Activated CD4-positive, CD25-positive, alpha-beta regulatory T cell treated with anti-CD3 and anti-CD28 coated beads, Interleukin-2, amount 50 U/mL, for 16 hours (primary cell): ENCODE measurements at regions not wholly inside any gene's neighbourhood (a gene's known extent, or its start where the extent isn't known, plus 50 kb on each side); places are given as distances from the start of the nearest gene placed in this dataset.
"Not testable (repeated sequence)": the region's sequence is repeated elsewhere in the genome, so short reads cannot be mapped to it uniquely, and the experiment has no call there.

Experiments
- DNase-seq: peaks from one replicate; pipeline ENCODE4 v3.0.0-alpha.2; 2020; ENCODE audit warnings: low read depth, low spot score

- no peak for DNase-seq
These were observed 151.1 kb upstream of the ANKRD55 start for GRCh38 chr5:56384186-56384585.

GRCh38 chr5:56383761-56384160, 150.6 kb upstream of the ANKRD55 start:
- no peak for DNase-seq

- DNase-seq, result no peak
These were observed 149.8 kb upstream of the ANKRD55 start for GRCh38 chr5:56382896-56383295.

- no peak for DNase-seq
These were observed 144.4 kb upstream of the ANKRD55 start for GRCh38 chr5:56377573-56377972.

GRCh38 chr5:56376128-56376527, 143.0 kb upstream of the ANKRD55 start:
- DNase-seq, result no peak

GRCh38 chr5:56375011-56375410, 141.9 kb upstream of the ANKRD55 start:
- DNase-seq, result no peak

- not testable (repeated sequence) for DNase-seq
These were observed 139.4 kb upstream of the ANKRD55 start for GRCh38 chr5:56372491-56372890.

GRCh38 chr5:56369361-56369811, 136.3 kb upstream of the ANKRD55 start:
- DNase-seq, result no peak

GRCh38 chr5:56367748-56368147, 134.6 kb upstream of the ANKRD55 start:
- no peak for DNase-seq

GRCh38 chr5:56366986-56367385, 133.9 kb upstream of the ANKRD55 start:
- no peak for DNase-seq

- DNase-seq, result no peak
These were observed 128.3 kb upstream of the ANKRD55 start for GRCh38 chr5:56361398-56361797.

GRCh38 chr5:56360816-56361215, 127.7 kb upstream of the ANKRD55 start:
- DNase-seq, result no peak

- DNase-seq, result no peak
These were observed 126.9 kb upstream of the ANKRD55 start for GRCh38 chr5:56359809-56360685.

- no peak for DNase-seq
These were observed 125.9 kb upstream of the ANKRD55 start for GRCh38 chr5:56358703-56359681.

GRCh38 chr5:56358046-56358445, 124.9 kb upstream of the ANKRD55 start:
- DNase-seq, result no peak

- no peak for DNase-seq
These were observed 124.3 kb upstream of the ANKRD55 start for GRCh38 chr5:56357426-56357825.

GRCh38 chr5:56356836-56357160, 123.7 kb upstream of the ANKRD55 start:
- no peak for DNase-seq

GRCh38 chr5:56356121-56356835, 123.1 kb upstream of the ANKRD55 start:
- DNase-seq, result no peak

- no peak for DNase-seq
These were observed 121.7 kb upstream of the ANKRD55 start for GRCh38 chr5:56354836-56355235.

- DNase-seq, result no peak
These were observed 119.9 kb upstream of the ANKRD55 start for GRCh38 chr5:56352808-56353590.

GRCh38 chr5:56350597-56351170, 117.6 kb upstream of the ANKRD55 start:
- no peak for DNase-seq
